Upper lobe of right lung (tissue), 1 donor: ENCODE measurements at regions not wholly inside any gene's neighbourhood (a gene's known extent, or its start where the extent isn't known, plus 50 kb on each side); places are given as distances from the start of the nearest gene placed in this dataset.
"Not testable (repeated sequence)": the region's sequence is repeated elsewhere in the genome, so short reads cannot be mapped to it uniquely, and the experiment has no call there.

Source experiments
- ATAC-seq: fragments of 200-7000 bp; cut with Tn5 transposase; one replicate; pipeline ENCODE4 v1.9.1; 2020; ENCODE audit warnings: mild to moderate bottlenecking, moderate library complexity
- DNase-seq: peaks from one replicate; pipeline ENCODE4 v3.0.0-alpha.2; 2020
- H3K27ac ChIP-seq: fragments of 200-600 bp; one replicate; pipeline ENCODE4 v1.8.0; 2022
- H3K27me3 ChIP-seq: fragments of 200-600 bp; one replicate; pipeline ENCODE4 v1.8.0; 2022; ENCODE audit warnings: mild to moderate bottlenecking
- H3K36me3 ChIP-seq: fragments of 200-600 bp; one replicate; pipeline ENCODE4 v1.8.0; 2022
- H3K4me1 ChIP-seq: fragments of 200-600 bp; one replicate; pipeline ENCODE4 v1.8.0; 2022
- H3K4me3 ChIP-seq: fragments of 200-600 bp; one replicate; pipeline ENCODE4 v1.8.0; 2022; ENCODE audit warnings: mild to moderate bottlenecking
- H3K9me3 ChIP-seq: fragments of 200-600 bp; one replicate; pipeline ENCODE4 v1.8.0; 2022
- intact Hi-C: fragments of 100-400 bp; cut with DNase I; formaldehyde crosslinking; loops from one replicate; pipeline ENCODE4 v1.11.0; 2022
- TF ChIP-seq, protein P1 (sequence below): fragments of 200-600 bp; IDR thresholded peaks from one replicate; pipeline ENCODE4 v1.8.0; 2022; ENCODE audit warnings: antibody characterized with exemption
- donor health status: DM: no; HTN: yes; CAD: no; lungs with severe emphysema.

DNA sequence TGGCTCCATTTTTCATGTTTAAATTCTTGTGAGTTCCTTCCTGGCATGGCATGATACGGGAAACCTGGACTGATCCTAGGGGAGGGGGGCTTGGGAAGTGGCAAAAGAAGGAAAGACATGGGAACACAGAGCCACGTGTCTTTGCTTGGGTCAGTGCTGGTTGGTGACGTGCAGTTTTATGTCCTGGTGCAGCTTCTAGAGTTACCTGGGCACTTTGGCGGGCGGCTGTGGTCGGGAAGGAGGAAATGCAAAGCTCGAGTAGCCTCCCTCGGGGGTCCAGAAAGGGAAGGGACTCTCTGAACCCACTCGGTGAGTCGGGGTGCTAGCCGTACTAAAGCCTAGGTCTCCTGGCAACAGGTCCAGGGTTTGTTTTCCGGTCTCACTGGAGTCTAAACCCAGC, 94.6 kb downstream of the APOB start:
- no peak overlapping the region for H3K27ac ChIP-seq
- no peak for DNase-seq
- H3K4me1 ChIP-seq: no peaks in the 10 kb centered on the region
- intact Hi-C loops: no loop called here
- ATAC-seq: no peak
- no peak overlapping the region for H3K4me3 ChIP-seq
- TF ChIP-seq, protein P1, sequence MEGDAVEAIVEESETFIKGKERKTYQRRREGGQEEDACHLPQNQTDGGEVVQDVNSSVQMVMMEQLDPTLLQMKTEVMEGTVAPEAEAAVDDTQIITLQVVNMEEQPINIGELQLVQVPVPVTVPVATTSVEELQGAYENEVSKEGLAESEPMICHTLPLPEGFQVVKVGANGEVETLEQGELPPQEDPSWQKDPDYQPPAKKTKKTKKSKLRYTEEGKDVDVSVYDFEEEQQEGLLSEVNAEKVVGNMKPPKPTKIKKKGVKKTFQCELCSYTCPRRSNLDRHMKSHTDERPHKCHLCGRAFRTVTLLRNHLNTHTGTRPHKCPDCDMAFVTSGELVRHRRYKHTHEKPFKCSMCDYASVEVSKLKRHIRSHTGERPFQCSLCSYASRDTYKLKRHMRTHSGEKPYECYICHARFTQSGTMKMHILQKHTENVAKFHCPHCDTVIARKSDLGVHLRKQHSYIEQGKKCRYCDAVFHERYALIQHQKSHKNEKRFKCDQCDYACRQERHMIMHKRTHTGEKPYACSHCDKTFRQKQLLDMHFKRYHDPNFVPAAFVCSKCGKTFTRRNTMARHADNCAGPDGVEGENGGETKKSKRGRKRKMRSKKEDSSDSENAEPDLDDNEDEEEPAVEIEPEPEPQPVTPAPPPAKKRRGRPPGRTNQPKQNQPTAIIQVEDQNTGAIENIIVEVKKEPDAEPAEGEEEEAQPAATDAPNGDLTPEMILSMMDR: no peak
- H3K27me3 ChIP-seq: no peaks in the 10 kb centered on the region
- no peaks in the 10 kb centered on the region for H3K36me3 ChIP-seq
- H3K9me3 ChIP-seq: no peaks in the 10 kb centered on the region

DNA sequence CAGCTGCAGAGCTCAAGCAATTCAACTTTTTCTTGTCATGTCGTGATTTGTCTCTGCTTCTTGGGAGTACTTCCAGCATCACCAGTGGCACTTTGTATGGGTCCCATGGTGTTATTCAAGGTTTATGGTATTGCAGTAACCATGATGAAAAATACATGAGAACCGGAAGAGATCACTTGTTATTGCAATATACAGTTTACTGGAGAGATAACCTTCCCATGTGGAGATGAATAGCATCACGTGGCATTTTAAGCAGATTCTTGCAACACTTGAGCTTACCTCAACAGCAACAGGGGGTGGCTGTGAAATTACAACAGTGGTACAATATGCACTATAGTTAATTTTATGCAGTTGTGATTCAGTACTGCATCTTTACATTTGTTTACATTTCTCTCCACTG, 97.4 kb downstream of the APOB start:
- Histone ChIP-seq H3K27me3 (no peaks in the 10 kb centered on the region), H3K9me3 (no peaks in the 10 kb centered on the region), H3K4me3 (no peak overlapping the region), H3K4me1 (no peaks in the 10 kb centered on the region), H3K36me3 (no peaks in the 10 kb centered on the region), H3K27ac (no peak overlapping the region)
- intact Hi-C loops: no loop called here
- ATAC-seq: no peak
- TF ChIP-seq, protein P1: no peak
- DNase-seq: no peak

DNA sequence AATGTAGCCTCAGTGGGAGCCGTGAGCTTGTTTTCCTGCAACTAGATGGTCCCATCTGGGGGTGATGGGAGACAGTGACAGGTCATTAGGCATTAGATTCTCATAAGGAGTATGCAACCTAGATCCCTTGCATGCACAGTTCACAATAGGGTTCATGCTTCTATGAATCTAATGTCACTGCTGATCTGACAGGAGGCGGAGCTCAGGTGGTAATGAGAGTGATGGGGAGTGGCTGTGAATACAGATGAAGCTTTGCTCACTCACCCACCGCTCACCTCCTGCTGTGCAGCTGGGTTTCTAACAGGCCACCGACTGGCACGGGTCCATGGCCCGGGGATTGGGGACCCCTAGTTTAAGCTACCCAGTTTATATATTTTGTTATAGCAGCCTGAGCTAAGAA, 100.2 kb downstream of the APOB start:
- H3K9me3 ChIP-seq, H3K4me3 ChIP-seq, ATAC-seq, DNase-seq, H3K4me1 ChIP-seq, H3K27ac ChIP-seq, H3K36me3 ChIP-seq, H3K27me3 ChIP-seq, intact Hi-C loops: not testable (repeated sequence)

DNA sequence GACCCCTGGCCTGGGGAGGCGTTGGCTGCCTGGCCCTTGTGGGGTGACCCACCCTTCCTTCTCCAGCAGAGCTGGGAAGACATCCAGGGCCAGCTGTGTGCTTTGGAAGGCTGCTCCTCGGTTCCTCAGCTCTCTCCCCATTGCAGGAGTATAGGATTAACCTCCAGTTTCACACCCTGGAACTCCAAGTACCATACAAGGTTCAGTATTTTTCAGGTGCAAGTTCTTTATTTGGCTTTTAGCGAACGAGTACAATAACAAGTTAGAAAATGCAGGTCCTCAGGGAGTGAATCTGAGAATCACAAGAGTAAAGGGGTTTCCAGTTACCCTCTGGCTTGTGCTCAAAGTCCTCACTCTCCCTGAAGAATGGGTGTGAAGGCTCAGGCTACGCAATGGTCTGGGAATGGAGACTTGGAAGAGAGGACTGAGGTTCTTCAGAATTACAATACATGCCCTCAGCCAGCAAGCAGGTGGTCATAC, 101.2 kb downstream of the APOB start:
- TF ChIP-seq, protein P1: no peak
- H3K4me1 ChIP-seq: no peaks in the 10 kb centered on the region
- H3K4me3 ChIP-seq: no peak overlapping the region
- no peaks in the 10 kb centered on the region for H3K9me3 ChIP-seq
- intact Hi-C loops: no loop called here
- no peak for DNase-seq
- H3K36me3 ChIP-seq: no peaks in the 10 kb centered on the region
- no peak overlapping the region for H3K27ac ChIP-seq
- H3K27me3 ChIP-seq: peaks cover 4% of the 10 kb centered on the region
- no peak for ATAC-seq

DNA sequence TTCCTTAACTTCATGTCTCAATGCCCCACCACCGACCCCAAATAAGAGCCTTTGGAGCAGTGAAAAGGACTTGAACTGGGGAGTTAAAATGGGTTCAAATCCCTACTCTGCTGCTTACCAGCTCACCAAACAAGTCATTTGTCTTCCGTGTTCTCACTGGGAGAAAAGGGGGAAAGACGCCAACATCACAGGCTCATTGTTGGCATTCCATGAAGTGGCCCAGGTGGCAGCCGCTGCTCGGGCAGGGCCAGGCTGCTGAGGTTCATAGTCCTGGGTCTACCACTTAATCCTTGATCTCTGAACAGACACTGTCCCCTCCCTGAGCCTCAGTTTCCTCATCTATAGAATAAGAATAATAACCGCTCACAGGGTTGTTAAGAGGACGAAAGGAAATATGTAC, 103.0 kb downstream of the APOB start:
- Histone ChIP-seq H3K27ac (no peak overlapping the region), H3K27me3 (peaks cover 4% of the 10 kb centered on the region), H3K4me3 (no peak overlapping the region), H3K4me1 (no peaks in the 10 kb centered on the region), H3K36me3 (no peaks in the 10 kb centered on the region), H3K9me3 (no peaks in the 10 kb centered on the region)
- TF ChIP-seq, protein P1: no peak
- no peak for DNase-seq
- ATAC-seq: no peak
- intact Hi-C loops: no loop called here

DNA sequence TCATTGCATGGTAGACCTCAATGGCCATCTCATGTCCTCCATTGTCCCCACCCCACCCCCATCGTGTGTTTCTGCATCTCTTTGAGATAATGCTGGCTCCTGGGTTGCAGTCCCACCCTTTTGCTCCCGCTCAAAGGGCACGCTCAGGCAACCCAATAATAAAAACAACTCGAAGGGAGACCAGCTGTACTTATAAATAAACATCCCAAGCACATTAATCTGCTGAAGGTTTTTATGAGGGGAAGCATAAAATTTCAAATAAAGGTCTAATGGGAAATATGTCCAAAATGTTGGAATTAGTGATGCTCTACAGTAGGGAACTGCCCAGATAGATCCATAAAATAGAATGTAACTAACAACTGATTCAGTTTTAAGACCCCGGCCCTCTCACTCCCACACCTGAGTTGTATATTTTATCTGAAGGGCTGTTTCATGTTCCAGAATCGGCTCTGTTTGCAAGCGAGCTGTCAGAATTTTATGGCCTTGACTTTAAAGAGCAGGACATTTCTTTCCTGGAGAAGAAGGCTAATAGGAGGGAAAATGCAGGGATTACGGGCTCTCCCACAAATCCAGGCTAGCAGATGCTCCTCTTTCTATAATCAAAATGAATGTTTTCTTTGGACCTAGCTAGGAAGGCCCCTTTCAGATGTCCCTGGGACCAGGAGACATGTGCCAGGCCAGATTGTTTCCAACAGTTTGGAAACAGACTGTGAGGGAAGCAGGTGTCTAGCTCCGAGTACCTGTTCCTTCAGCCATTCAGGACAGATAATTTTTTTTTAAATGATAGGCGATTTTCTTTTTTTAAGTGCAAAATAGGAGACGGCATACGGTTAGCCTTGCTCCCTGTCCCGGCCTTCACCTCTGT, 103.7 kb downstream of the APOB start:
- no peak overlapping the region for H3K27ac ChIP-seq
- TF ChIP-seq, protein P1: no peak
- no peaks in the 10 kb centered on the region for H3K9me3 ChIP-seq
- H3K4me1 ChIP-seq: no peaks in the 10 kb centered on the region
- DNase-seq: no peak
- no peak for ATAC-seq
- H3K36me3 ChIP-seq: no peaks in the 10 kb centered on the region
- intact Hi-C loops: no loop called here
- H3K27me3 ChIP-seq: peaks cover 4% of the 10 kb centered on the region
- H3K4me3 ChIP-seq: no peak overlapping the region
